ENCODE measurements at regions not wholly inside any gene's neighbourhood (a gene's known extent, or its start where the extent isn't known, plus 50 kb on each side); places are given as distances from the start of the nearest gene placed in this dataset.

- no peak for TF ChIP-seq CTCF (IDR thresholded peaks at IDR 0.05)
- no peak for TF ChIP-seq POLR2A (IDR thresholded peaks at IDR 0.05)
- intact Hi-C loops (cut with DNase I), result no loop called here
- 92 to 94% methylated on average over 3 of the region's 3 CpGs for WGBS, 2 donors
- Histone ChIP-seq H3K36me3 (no peaks in the 10 kb centered on the region), H3K27ac (no peak overlapping the region), H3K4me1 (no peaks in the 10 kb centered on the region), H3K9me3 (no peaks in the 10 kb centered on the region), H3K27me3 (peaks cover 4% of the 10 kb centered on the region), H3K4me3 (replicated peaks in 1 of 3) (no peak overlapping the region)
- no peak for DNase-seq
Measured at GRCh38 chr7:69276011-69276729, 322.1 kb upstream of the AUTS2 start.

GRCh38 chr7:69277366-69277765 lies 320.9 kb upstream of the AUTS2 start:
- H3K4me3 ChIP-seq (replicated peaks in 1 of 3), result no peak overlapping the region
- peaks cover 4% of the 10 kb centered on the region for H3K27me3 ChIP-seq
- DNase-seq, result no peak
- H3K4me1 ChIP-seq, result no peaks in the 10 kb centered on the region
- no peaks in the 10 kb centered on the region for H3K9me3 ChIP-seq
- TF ChIP-seq CTCF (IDR thresholded peaks at IDR 0.05), result no peak
- no peak for TF ChIP-seq POLR2A (IDR thresholded peaks at IDR 0.05)
- intact Hi-C loops (cut with DNase I), result no loop called here
- WGBS, 2 donors, result 73 to 86% methylated on average over 5 of the region's 5 CpGs
- H3K27ac ChIP-seq, result no peak overlapping the region
- no peaks in the 10 kb centered on the region for H3K36me3 ChIP-seq

- no peak overlapping the region for H3K27ac ChIP-seq
Measured at GRCh38 chr7:69282946-69283345, 315.3 kb upstream of the AUTS2 start.

GRCh38 chr7:69283421-69283820 lies 314.9 kb upstream of the AUTS2 start:
- Histone ChIP-seq H3K36me3 (no peaks in the 10 kb centered on the region), H3K27ac (no peak overlapping the region)

More at GRCh38 chr7:69282946-69283345, 315.3 kb upstream of the AUTS2 start:
- intact Hi-C loops (cut with DNase I), result no loop called here
- no peak for DNase-seq
- TF ChIP-seq CTCF (IDR thresholded peaks at IDR 0.05) (no peak), POLR2A (IDR thresholded peaks at IDR 0.05) (no peak)
- H3K36me3 ChIP-seq, result no peaks in the 10 kb centered on the region
- H3K4me3 ChIP-seq (replicated peaks in 1 of 3), result no peak overlapping the region
- no peaks in the 10 kb centered on the region for H3K4me1 ChIP-seq
- H3K27me3 ChIP-seq, result no peaks in the 10 kb centered on the region
- WGBS, 2 donors, result 48 to 69% methylated on average over 3 of the region's 3 CpGs
- no peaks in the 10 kb centered on the region for H3K9me3 ChIP-seq

More at GRCh38 chr7:69283421-69283820, 314.9 kb upstream of the AUTS2 start:
- WGBS, 2 donors, result 70 to 78% methylated on average over 8 of the region's 8 CpGs
- Histone ChIP-seq H3K27me3 (no peaks in the 10 kb centered on the region), H3K4me3 (replicated peaks in 1 of 3) (no peak overlapping the region), H3K4me1 (no peaks in the 10 kb centered on the region), H3K9me3 (no peaks in the 10 kb centered on the region)
- no peak for TF ChIP-seq CTCF (IDR thresholded peaks at IDR 0.05)
- TF ChIP-seq POLR2A (IDR thresholded peaks at IDR 0.05), result no peak
- intact Hi-C loops (cut with DNase I), result no loop called here
- no peak for DNase-seq
